ENCODE measurements at regions not wholly inside any gene's neighbourhood (a gene's known extent, or its start where the extent isn't known, plus 50 kb on each side); places are given as distances from the start of the nearest gene placed in this dataset.

DNA sequence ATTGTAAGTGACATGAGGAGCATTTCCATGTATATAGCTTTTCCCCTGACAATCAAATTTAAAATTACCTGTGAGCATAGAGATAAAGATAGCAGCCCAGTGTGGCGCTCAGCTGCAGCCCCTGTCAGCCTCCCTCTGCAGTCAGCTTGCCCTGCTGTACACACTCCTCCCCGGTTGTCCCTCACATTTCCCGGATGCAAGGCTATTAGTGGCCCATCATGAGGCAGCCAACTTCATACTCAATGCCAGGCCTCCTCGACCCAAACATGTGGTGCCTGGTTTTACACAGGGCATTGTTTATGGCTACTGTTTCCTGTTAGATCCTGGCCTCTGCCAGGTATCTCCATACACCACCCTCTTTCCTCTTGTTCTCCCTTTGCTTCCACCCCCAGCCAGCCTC is 116.1 kb upstream of the SH3BP4 start:
- no peak for DNase-seq (ENCODE audit: low read depth)

DNA sequence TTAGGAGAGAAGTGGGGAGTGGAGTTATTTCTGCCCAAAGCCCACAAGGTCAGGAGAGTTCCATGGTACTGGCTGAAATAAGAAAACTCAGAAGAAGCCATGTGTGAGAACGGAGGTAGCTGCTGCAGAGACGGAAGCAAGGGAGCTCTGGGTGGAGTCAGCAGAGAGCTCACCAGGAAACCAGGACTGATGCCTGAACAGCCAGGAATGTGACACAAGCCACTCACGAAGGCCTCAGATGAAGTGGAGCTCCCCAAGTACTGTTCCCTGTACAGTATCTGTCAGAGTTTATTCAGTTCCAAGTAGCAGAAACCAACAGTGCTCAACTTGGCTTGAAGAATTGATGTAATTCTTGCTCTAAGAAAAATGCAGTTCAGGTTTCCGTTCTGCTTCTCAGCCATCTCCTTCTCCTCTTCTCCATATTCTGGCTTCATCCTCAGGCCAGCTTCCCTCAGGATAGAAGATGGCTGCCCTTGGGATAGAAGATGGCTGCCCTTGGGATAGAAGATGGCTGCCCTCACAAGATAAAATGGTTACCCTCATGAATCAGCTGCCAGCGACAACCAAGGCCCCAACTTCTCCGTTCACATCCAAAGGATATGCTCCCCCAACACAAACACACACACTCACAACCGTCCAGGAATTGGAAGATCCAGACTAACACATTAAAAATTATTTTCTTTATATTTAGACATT is 117.4 kb upstream of the SH3BP4 start:
- no peak for DNase-seq (ENCODE audit: low read depth)

DNA sequence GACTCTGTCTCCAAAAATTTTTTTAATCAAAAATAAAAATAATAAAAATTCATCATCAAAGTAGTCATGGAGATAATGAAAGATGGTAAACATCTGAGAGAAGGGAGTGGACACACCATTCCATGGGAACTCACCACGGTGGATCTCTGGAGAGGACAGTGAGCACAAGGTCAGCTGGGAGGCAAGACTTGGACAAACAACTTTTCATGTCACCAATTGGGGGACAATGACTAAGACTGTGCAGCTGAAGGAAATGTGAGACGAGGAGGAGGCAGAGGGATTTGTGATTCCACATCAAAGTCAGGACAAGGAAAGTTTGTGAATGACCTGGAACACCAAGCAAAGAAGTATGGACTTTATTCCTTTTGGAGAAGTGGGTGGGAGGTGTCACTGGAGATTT is 121.0 kb upstream of the SH3BP4 start:
- no peak for DNase-seq (ENCODE audit: low read depth)

DNA sequence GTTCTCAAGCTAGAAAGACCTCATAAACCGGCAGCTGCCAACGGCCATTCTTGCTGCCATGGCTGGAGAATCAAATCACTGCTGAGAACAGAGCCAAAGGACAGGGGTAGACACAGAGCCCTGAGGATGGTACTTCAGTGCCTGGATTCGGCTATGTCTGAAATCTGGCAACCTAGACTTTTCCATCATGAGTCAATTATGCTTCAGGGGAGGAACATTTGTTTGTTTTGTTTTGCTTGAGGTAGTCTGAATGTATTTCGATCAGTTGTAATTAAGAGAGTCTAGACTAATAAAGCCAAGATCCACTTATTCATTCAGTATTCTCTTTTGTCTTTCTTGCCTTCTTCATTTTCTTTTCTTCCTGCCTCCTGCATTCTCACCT is 122.8 kb upstream of the SH3BP4 start:
- DNase-seq (ENCODE audit: low read depth), result no peak

DNA sequence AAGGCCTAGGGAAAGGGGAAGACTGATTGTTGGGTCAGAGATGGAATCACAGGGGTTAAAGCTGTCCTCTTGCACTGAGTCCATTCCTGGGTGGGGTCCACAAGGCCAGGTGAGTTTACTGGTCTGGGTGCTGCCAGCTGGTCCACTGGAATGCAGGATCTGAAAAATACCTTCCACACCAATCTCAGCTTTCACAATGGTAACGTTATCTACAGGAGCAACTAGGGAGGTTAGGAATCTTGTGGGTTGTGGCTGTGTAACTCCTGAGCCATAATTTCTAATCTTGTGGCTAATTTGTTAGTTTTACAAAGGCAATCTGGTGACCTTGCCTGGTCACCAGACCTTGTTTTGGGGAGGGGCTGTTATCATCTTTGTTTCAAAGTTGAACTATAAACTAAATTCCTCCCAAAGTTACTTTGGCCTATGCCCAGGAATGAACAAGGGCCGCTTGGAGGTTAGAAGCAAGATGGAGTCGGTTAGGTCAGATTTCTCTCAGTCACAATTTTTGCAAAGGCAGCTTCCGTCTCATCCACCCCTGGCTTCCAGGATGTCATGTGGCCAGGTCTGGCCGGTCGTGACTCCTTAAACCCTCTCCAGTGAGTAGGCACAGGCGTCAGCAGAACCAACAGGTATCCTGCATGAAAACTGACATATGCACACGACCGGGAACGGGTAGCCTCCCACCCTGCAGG is 123.3 kb upstream of the SH3BP4 start:
- DNase-seq (ENCODE audit: low read depth), result no peak

DNA sequence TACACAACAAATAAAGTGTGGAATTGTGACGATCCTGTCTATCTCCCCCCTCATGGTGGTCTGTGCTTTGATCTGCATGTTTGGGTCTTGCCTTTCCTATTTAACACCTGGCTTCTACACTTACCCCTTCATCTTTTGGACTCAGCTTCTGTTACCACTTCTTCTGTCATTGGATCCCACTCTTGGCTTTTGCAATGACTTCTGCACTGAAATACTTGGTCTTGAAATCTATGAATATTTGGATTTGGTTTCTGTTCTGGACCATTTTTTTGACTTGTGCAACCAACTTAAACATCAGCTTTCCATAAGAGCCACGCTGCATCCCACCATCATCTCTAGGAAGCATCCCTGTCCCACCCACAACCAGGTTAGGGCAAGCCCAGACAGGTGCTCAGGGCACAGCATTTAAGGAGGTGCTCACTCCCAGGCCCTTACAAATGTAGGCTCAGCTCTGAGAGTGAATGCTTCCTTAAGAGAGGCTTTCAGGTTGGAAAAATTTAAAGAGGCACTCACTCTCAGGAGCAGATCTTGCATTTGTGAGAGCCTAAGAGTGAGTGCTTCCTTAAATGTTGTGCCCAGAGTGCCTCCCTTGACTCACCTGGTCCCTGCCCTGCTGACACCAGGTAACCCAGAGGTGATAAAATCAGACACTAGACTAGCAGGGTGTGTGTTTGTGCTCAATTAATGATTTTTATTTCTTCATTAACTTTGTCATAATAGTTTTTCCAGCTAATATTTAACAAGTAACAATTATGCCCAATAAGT is 124.5 kb upstream of the SH3BP4 start:
- DNase-seq (ENCODE audit: low read depth), result no peak

DNA sequence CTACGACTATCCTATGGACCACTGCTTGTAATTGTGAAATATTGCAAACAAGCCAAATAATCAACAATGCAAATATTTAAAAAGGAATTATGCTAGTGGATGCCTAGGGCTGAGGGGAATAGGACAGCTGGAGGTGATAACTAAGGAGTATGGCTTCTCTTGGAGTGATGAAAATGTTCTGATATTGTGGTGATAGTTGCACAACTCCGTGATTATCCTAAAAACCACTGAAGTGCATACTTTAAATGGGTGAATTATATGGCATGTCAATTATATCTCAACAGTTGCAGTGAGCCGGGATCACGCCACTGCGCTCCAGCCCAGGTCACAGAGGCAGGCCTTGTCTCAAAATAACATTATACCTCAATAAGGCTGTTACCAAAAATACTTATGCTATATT is 125.1 kb upstream of the SH3BP4 start:
- DNase-seq (ENCODE audit: low read depth), result no peak

DNA sequence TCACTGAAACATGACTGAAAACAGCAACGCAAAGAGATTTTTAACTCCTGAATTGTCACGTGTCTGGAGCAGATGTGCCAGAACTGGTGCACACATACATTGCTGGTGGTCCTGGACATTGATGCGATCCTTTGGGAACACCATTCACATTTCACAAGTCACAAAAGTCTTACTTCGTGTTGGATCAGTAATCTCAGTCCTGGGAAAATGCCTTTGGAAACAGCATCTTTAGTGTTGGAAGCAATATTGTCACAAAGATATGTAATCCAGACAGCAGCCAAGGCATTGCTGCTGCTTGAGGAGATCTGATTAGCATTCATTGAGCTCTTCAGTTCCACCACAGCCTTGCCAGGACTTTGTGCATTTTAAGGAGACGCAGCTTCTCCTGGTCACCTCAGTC is 126.2 kb upstream of the SH3BP4 start:
- no peak for DNase-seq (ENCODE audit: low read depth)

DNA sequence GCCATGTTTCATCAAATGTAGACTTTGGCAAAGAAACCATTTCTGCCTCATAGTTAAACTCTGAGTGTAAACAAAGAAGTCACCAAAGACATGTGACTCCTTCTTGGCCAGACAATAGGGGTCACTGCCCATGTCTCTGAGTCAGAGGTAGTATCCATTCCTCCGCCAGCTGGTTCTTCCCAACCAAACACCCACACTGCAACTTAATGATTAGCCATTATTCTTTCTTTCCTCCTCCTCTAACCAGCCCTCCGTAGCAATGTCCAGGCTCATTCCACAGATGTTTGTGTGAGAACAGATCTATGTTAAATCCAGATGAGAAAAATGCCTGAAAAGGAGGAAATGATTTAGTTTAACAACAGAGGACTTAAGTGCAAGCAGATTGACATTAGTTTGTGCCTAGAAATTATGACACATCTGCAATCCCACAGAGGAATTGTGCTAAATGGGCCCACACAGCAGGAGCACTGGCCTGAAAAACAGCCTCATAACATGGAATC is 127.9 kb upstream of the SH3BP4 start:
- no peak for DNase-seq (ENCODE audit: low read depth)

DNA sequence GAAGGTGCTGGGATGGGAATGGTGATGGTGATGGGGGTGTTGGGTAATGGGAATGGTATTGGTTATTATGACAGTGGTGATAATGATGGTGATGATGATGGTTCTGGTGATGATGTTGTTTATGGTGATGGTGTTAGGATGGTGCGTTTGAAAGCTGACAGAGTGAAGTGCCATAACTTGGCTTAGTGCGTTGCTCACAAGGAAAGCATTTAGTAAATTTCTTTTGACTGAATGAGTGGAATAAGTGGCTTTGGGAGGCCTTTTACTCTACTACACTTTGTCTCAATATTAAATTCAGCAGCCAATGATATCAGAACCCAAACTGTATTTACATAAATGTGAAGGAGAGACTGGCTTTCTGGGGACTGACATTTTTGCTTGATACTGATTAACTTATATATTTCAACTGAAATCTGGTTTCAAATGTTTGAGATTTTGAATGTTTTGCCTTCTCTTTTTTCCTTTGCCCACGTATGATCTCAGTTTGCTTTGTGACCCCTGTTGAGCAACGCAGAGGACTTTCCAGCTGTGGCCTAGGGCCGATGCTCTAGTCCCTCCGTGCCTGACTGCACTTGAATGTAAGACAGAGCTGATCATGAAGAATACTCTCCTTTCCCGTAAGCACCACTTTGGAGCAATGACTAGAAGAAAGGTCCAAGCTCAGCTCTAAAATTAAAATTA is 128.5 kb upstream of the SH3BP4 start:
- DNase-seq (ENCODE audit: low read depth), result no peak

DNA sequence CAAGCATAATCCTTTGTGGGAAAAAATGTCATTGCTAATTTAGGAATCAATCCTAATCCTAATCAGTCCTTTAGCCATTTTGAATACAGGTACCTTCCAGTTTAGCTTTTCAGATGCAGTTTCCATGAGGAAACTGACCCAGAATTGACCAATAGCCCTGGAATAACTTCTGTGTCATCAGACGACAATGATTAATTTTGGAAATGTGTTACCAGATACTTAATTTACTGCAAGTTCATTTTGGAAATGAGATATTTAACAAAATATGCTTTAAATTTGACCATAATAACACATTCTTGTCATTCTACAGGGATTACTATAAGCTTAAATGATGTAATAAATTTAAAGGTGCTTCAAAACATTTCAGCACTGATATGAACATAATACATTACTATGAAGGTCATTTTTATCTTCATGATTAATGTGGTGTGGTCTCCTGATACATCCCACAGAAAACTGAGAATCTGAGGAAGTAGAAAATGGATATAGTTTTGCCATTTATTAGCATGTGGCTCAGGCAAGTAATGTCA is 129.8 kb upstream of the SH3BP4 start:
- no peak for DNase-seq (ENCODE audit: low read depth)

DNA sequence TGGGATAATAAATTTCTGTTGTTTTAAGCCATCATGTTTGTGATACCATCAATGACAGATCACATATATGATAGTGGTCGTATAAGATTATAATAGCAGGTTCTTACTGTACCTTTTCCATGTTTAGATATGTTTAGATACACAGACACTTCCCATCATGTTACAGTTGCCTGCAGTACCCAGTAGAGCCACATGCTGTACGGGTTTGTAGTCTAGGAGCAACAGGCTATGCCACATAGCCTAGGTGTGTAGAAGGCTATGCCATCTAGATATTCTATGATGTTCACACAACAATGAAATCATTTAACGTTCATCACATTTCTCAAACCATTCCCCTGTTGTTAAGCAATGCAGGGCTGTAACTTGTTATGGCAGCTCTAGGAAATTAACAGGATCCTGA is 132.9 kb upstream of the SH3BP4 start:
- DNase-seq (ENCODE audit: low read depth), result no peak

DNA sequence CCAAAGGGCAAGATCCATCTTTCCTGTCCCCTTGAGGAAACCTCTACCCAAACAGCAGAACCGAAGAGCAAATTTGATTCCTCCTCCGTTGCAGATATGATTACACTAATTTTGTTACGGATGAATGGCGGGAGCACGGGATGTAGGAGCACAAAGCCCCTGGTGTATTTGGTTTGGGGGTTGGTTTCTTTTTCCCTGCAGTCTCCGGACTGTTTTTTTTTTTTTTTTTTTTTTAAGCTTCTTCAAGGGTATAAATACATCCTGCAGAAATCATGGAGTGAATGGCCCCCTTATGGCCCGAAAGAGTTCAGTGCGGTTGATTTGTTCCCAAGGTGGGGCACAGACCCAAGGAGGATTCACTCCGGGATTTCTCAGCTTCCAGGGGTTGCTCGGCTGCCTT is 135.3 kb upstream of the SH3BP4 start:
- DNase-seq (ENCODE audit: low read depth), result no peak

DNA sequence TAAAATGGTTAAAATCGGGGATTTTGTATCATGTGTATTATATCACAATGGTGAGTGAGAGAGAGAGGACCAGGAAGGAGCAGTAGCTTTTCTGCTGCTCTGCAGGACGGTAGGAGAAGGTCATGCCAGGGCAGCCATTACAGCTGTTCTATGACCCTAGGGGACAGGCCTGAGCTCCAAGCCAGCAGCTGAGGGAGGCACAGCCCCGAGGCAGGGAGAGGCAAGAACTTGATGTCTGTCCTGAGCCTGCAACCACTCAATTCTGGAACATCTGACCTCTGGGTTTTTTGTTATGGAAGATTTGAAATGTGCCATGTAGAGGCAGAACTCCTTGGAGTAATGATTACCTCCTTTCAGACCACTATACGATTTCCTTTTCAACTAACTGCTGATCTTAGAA is 135.8 kb upstream of the SH3BP4 start:
- no peak for DNase-seq (ENCODE audit: low read depth)

DNA sequence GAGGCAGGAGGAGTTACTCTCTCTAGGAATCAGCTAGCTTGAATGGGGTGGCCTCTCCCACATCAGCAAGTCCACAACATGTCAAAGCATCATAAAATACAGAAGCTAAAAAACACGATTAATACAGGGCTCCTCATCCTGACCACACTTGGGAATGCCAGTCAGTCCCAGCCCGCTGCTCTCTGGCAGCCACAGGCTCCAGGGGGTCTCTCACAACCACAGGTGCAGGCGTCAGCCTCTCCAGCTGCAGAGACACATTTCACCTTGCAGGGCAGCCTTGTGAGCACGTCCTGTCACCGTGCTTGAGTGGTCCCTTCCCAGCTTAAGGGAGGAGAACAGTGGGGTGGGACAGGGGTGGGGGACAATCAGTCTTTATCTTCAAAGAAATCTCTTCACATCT is 137.4 kb upstream of the SH3BP4 start:
- DNase-seq (ENCODE audit: low read depth), result no peak

DNA sequence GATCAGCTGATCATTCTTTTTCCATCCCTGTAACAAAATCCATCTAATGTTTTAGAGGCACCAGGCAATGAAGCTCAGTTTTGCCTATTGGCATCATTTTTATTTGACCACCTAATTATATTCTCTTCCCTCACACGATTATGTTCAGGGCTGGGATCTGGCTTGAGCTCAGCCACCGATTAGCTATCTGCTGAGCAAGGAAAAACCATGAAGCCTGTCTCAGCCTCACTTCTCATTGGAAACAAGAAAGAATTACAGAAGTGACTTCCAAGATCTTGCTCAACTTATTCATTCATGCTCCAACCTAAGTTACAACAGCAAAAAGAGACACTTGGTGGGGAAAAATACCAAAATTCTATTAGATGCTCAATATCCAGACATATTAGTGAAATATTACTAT is 139.0 kb upstream of the SH3BP4 start:
- no peak for DNase-seq (ENCODE audit: low read depth)

DNA sequence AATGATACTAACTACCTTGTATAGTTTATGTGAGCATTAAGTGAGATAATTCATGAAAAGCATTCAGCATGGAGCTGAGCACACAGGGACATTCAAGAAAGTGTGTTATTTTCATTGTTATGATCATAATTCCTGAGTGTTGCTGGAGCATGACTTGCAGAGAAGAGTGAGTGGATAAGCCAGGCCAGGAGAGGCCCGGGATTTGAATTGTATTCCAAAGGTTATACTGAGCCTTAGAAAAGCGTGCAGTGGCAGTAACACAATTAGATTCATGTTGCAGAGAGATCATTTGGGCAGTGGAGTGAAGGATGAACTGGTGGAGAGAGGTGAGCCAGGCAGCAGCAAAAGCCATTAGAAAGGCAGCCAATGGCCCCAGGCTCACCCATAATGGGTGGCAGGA is 142.9 kb upstream of the SH3BP4 start:
- no peak for DNase-seq (ENCODE audit: low read depth)

DNA sequence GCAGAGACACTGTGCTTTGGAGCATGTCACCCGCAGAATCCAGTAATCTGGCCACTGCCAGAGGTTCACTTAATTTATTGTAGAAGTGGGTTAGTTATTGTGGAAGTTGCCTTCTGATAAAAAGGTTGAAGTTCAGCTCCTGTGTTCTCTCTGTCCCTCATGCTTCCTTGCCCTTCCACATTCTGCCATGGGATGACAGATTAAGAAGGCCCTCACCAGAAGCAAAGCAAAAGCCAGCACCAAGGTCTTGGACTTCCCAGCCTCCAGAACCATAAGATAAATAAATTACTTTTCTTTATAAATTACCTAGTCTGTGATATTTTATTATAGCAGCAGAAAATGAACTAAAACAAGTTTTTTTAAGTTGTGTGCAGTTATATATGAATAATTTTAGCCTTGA is 145.0 kb upstream of the SH3BP4 start:
- DNase-seq (ENCODE audit: low read depth), result no peak

DNA sequence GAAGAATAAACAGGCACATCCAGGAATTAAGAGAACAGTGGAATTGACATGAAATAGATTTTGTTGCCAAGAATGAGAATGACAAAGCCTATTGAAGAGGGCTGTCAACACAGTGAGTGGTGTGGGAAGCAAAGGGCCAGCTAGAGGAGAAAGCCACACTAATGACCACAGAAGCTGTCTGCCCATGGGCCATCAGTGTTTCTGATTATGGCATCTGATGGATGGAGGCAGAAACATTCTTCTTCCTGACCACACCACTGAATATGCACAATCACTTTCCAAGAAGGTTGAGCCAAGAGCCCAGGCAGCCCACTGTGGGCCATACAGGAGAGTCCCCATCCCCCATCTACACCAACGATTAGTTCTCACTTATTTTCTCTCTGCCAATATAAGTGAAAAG is 146.0 kb upstream of the SH3BP4 start:
- DNase-seq (ENCODE audit: low read depth), result no peak

DNA sequence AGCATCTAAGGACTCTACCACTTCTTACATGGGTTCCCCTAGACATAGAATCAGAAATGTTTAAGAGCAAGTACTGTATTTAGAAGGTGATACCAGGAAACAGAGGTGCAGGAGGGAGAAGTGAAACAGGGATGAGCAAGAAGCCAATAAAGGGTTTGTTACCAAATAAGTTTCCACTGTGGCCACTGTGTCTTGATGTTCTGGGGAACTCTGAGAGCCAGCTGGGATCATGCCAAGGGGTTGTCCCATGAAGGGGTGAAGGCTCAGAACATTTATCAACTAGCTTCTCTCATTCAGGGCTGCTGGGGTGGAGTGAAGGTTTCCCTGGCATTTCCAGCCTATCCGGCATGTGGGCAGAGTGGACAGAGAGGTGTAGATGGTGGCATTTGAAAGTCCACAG is 147.1 kb upstream of the SH3BP4 start:
- no peak for DNase-seq (ENCODE audit: low read depth)

DNA sequence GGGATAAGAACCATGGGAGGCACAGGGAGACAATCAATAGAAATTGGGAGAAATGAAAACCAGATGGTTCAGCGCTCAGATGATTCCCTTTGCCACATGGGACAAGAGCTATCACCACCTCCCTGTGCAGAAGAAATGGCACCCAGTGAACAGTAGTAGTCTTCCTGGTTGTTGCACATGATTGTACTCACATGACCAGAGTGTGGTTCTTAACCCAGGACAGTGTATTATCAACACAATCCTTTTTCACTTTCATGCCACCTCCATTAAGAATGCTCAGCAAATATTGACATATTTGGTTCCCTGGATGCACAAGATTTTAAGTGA is 149.0 kb upstream of the SH3BP4 start:
- DNase-seq (ENCODE audit: low read depth), result no peak

DNA sequence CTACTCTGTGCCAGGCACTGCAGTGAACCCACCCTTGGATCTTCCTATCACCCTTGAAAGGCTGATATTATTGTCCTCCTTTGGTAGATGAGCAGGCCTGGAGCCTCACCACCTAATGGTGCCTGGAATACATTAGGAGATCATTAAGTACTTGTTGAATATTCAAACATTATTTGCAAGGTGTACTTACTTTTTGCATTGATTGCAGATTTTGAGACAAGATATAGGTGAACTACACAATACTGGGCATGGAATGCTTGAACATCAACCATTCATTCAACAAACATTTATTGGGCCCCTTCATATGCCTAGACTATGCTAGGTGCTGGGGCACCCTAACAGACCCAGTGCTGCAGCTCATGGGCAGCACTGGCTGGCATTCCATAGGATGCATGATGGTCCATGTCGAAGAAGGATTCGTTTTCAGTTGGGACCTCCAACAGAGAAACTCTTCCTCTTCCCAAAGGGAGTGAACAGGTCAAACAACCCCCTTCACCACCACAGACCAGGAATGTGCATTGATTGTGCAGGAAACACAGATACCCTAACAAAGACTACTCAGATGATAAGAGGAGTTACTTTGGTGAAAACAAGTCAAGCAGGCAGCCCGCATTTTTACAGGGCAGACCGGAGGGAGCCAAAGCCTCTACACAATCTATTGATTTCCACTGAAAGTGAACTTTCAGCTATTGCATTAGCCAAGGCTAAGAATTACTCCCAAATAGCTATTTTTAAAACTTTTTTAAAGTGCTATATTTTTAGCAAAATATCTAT is 149.6 kb upstream of the SH3BP4 start:
- DNase-seq (ENCODE audit: low read depth), result no peak
